Body of pancreas (tissue), 4 donors: ENCODE measurements at regions not wholly inside any gene's neighbourhood (a gene's known extent, or its start where the extent isn't known, plus 50 kb on each side); places are given as distances from the start of the nearest gene placed in this dataset.

Source experiments
- ATAC-seq: fragments of 150-250 bp; one replicate; pipeline ENCODE4 v1.9.1; 2016
- DNase-seq, 4 donors: peaks; one replicate each; pipeline ENCODE4 v3.0.0-alpha.2; 2019
- H3K27ac ChIP-seq, 4 donors: fragments of 200-600 bp; sonication (generic); 1 replicate in 3 of 4; 2 replicates in 1 of 4; pipeline versions ENCODE4 v1.5.1 to v1.6.1; 2016 to 2019; ENCODE audit warnings: mild to moderate bottlenecking in 1 of 4, mixed read lengths in 1 of 4, moderate library complexity in 1 of 4
- H3K27me3 ChIP-seq, 2 donors: fragments of 200-600 bp; sonication (generic); one replicate each; pipeline ENCODE4 v1.6.0; 2016; ENCODE audit warnings: mild to moderate bottlenecking in 1 of 2
- H3K36me3 ChIP-seq, 2 donors: fragments of 200-600 bp; sonication (generic); replicated peaks in 1 of 2; 2 replicates each; pipeline ENCODE4 v1.5.1; 2016; ENCODE audit warnings: low read depth in 2 of 2; ENCODE audit not compliant: insufficient read depth in 1 of 2
- H3K4me1 ChIP-seq: fragments of 200-600 bp; sonication (generic); one replicate; pipeline ENCODE4 v1.6.0; 2016
- H3K4me3 ChIP-seq, 2 donors: fragments of 200-600 bp; sonication (generic); 1 replicate in 1 of 2; 2 replicates in 1 of 2; pipeline ENCODE4 v1.5.1; 2016 to 2019
- H3K9me3 ChIP-seq, 3 donors: fragments of 200-600 bp; sonication (generic); 1 replicate in 2 of 3; 2 replicates in 1 of 3; pipeline ENCODE4 v1.5.1; 2016
- CTCF ChIP-seq, 7 experiments: fragments of 450-650 bp in 4 of 7; fragments of 200-600 bp in 3 of 7; sonication (generic) in 3 of 7; IDR thresholded peaks; one replicate each; pipeline ENCODE4 v1.5.1; 2016 to 2019; ENCODE audit warnings: antibody characterized with exemption in 7 of 7
- POLR2A ChIP-seq, 3 donors: fragments of 450-650 bp; IDR thresholded peaks; one replicate each; pipeline ENCODE4 v1.6.1; 2016; ENCODE audit warnings: antibody characterized with exemption in 3 of 3, mild to moderate bottlenecking in 2 of 3
- WGBS, 2 donors: methylation state at CpG; one replicate each; pipeline ENCODE4 v1.1.5; 2017; 5-methylcytosine and 5-hydroxymethylcytosine counted together
- intact Hi-C: fragments of 100-400 bp; cut with DNase I; formaldehyde crosslinking; loops from one replicate; pipeline ENCODE4 v1.15.1; 2023

GRCh38 chr17:72476134-72476533 lies 355.3 kb downstream of the SOX9 start:
- no peak for TF ChIP-seq CTCF (IDR thresholded peaks at IDR 0.05)
- TF ChIP-seq POLR2A (IDR thresholded peaks at IDR 0.05) = no peak
- no peaks in the 10 kb centered on the region for H3K36me3 ChIP-seq
- intact Hi-C loops = no loop called here
- H3K27me3 ChIP-seq = no peaks in the 10 kb centered on the region
- WGBS, 2 donors = 16 to 23% methylated on average over 9 of the region's 9 CpGs
- peak overlapping the region; percentile 69 to 93 (median 86) for H3K27ac ChIP-seq
- peak; percentile 15 for ATAC-seq
- peak in 3 of 4 donors; percentile 38 to 70 (median 42) for DNase-seq
- peaks cover 55% of the 10 kb centered on the region for H3K4me1 ChIP-seq
- H3K9me3 ChIP-seq = no peaks in the 10 kb centered on the region
- no peak overlapping the region for H3K4me3 ChIP-seq

- Histone ChIP-seq H3K27me3 (no peaks in the 10 kb centered on the region), H3K4me3 (no peak overlapping the region), H3K4me1 (peaks cover 55% of the 10 kb centered on the region), H3K27ac (peak overlapping the region; percentile 69 to 93 (median 86)), H3K36me3 (no peaks in the 10 kb centered on the region), H3K9me3 (no peaks in the 10 kb centered on the region)
- DNase-seq (peak in 3 of 4 donors; percentile 37 to 68 (median 55)), ATAC-seq (peak; percentile 18)
- intact Hi-C loops = no loop called here
- WGBS, 2 donors = 11 to 13% methylated on average over 12 of the region's 12 CpGs
- no peak for TF ChIP-seq CTCF (IDR thresholded peaks at IDR 0.05)
- no peak for TF ChIP-seq POLR2A (IDR thresholded peaks at IDR 0.05)
Observed at GRCh38 chr17:72476575-72476986, 355.8 kb downstream of the SOX9 start.

- Histone ChIP-seq H3K4me1 (peaks cover 55% of the 10 kb centered on the region), H3K27ac (peak overlapping the region; percentile 69 to 93 (median 86)), H3K36me3 (no peaks in the 10 kb centered on the region), H3K9me3 (no peaks in the 10 kb centered on the region), H3K27me3 (no peaks in the 10 kb centered on the region), H3K4me3 (no peak overlapping the region)
- DNase-seq (peak; percentile 81 to 91 (median 89)), ATAC-seq (peak; percentile 89)
- 17 to 19% methylated on average over 8 of the region's 8 CpGs for WGBS, 2 donors
- intact Hi-C loops = no loop called here
- peak in 2 of 7 experiments; percentile 29 to 43 for TF ChIP-seq CTCF (IDR thresholded peaks at IDR 0.05)
- no peak for TF ChIP-seq POLR2A (IDR thresholded peaks at IDR 0.05)
Observed at GRCh38 chr17:72477491-72477890, 356.7 kb downstream of the SOX9 start.

- no peak for TF ChIP-seq POLR2A (IDR thresholded peaks at IDR 0.05)
- TF ChIP-seq CTCF (IDR thresholded peaks at IDR 0.05) = peak; percentile 7 to 54 (median 23)
- DNase-seq (peak in 3 of 4 donors; percentile 53 to 69 (median 53)), ATAC-seq (no peak)
- Histone ChIP-seq H3K36me3 (no peaks in the 10 kb centered on the region), H3K27ac (peak overlapping the region in 2 of 4 donors; percentile 19 to 44), H3K27me3 (no peaks in the 10 kb centered on the region), H3K4me3 (no peak overlapping the region), H3K9me3 (no peaks in the 10 kb centered on the region), H3K4me1 (peaks cover 55% of the 10 kb centered on the region)
- 45 to 52% methylated on average over 4 of the region's 4 CpGs for WGBS, 2 donors
- intact Hi-C loops = no loop called here
Observed at GRCh38 chr17:72479113-72479512, 358.3 kb downstream of the SOX9 start.

- Histone ChIP-seq H3K9me3 (no peaks in the 10 kb centered on the region), H3K27me3 (no peaks in the 10 kb centered on the region), H3K4me3 (no peak overlapping the region), H3K4me1 (peaks cover 31% of the 10 kb centered on the region), H3K27ac (no peak overlapping the region), H3K36me3 (no peaks in the 10 kb centered on the region)
- DNase-seq = no peak
- ATAC-seq = no peak
- WGBS, 2 donors = 82 to 85% methylated on average over 2 of the region's 2 CpGs
- TF ChIP-seq CTCF (IDR thresholded peaks at IDR 0.05) (no peak), POLR2A (IDR thresholded peaks at IDR 0.05) (no peak)
- intact Hi-C loops = no loop called here
Observed at GRCh38 chr17:72481572-72481971, 360.8 kb downstream of the SOX9 start.
